HG03095 (cell line): ENCODE measurements at regions not wholly inside any gene's neighbourhood (a gene's known extent, or its start where the extent isn't known, plus 50 kb on each side); places are given as distances from the start of the nearest gene placed in this dataset.
"Not testable (repeated sequence)": the region's sequence is repeated elsewhere in the genome, so short reads cannot be mapped to it uniquely, and the experiment has no call there.

Experiments
- ATAC-seq: cut with Tn5 transposase; IDR thresholded peaks from one replicate; pipeline ENCODE4 v1.9.1; 2021; ENCODE audit warnings: moderate library complexity; ENCODE audit not compliant: unreplicated experiment

GRCh38 chr15:88994286-88994685 lies 81.1 kb upstream of the MFGE8 start:
- ATAC-seq, result no peak

GRCh38 chr15:88995449-88995848 lies 82.3 kb upstream of the MFGE8 start:
- no peak for ATAC-seq

- ATAC-seq, result no peak
Measured at GRCh38 chr15:88997531-88997930, 84.4 kb upstream of the MFGE8 start.

GRCh38 chr15:88998980-88999713 lies 86.0 kb upstream of the MFGE8 start:
- no peak for ATAC-seq

GRCh38 chr15:89001708-89002275 lies 86.5 kb upstream of the ABHD2 start:
- not testable (repeated sequence) for ATAC-seq

- ATAC-seq, result peak; percentile 70
Measured at GRCh38 chr15:89002281-89002761, 85.9 kb upstream of the ABHD2 start.

GRCh38 chr15:89002830-89003229 lies 85.4 kb upstream of the ABHD2 start:
- ATAC-seq, result no peak

- ATAC-seq, result no peak
Measured at GRCh38 chr15:89003865-89004725, 84.2 kb upstream of the ABHD2 start.

GRCh38 chr15:89004726-89005030 lies 83.6 kb upstream of the ABHD2 start:
- no peak for ATAC-seq

- not testable (repeated sequence) for ATAC-seq
Measured at GRCh38 chr15:89007527-89007926, 80.7 kb upstream of the ABHD2 start.

GRCh38 chr15:89007989-89008388 lies 80.3 kb upstream of the ABHD2 start:
- no peak for ATAC-seq

GRCh38 chr15:89009080-89009479 lies 79.2 kb upstream of the ABHD2 start:
- ATAC-seq, result no peak

- no peak for ATAC-seq
Measured at GRCh38 chr15:89015412-89016097, 72.7 kb upstream of the ABHD2 start.

GRCh38 chr15:89016549-89017041 lies 71.7 kb upstream of the ABHD2 start:
- no peak for ATAC-seq

GRCh38 chr15:89017370-89018066 lies 70.7 kb upstream of the ABHD2 start:
- peak; percentile 49 for ATAC-seq

- no peak for ATAC-seq
Measured at GRCh38 chr15:89018207-89018606, 70.0 kb upstream of the ABHD2 start.

- no peak for ATAC-seq
Measured at GRCh38 chr15:89019436-89019835, 68.8 kb upstream of the ABHD2 start.

- no peak for ATAC-seq
Measured at GRCh38 chr15:89021224-89021623, 67.0 kb upstream of the ABHD2 start.

- ATAC-seq, result not testable (repeated sequence)
Measured at GRCh38 chr15:89021886-89022285, 66.4 kb upstream of the ABHD2 start.

GRCh38 chr15:89023311-89023961 lies 64.8 kb upstream of the ABHD2 start:
- ATAC-seq, result no peak
